Adrenal gland (tissue), 5 donors: ENCODE measurements at regions not wholly inside any gene's neighbourhood (a gene's known extent, or its start where the extent isn't known, plus 50 kb on each side); places are given as distances from the start of the nearest gene placed in this dataset.

ENCODE experiments used
- CTCF ChIP-seq, 6 experiments: fragments of 450-650 bp in 4 of 6; fragments of 200-600 bp in 2 of 6; sonication (generic) in 1 of 6; IDR thresholded peaks; 1 replicate in 5 of 6; 2 replicates in 1 of 6; pipeline versions ENCODE4 v1.5.1 to v1.8.0; 2016 to 2021; ENCODE audit warnings: antibody characterized with exemption in 6 of 6, mild to moderate bottlenecking in 2 of 6, moderate library complexity in 1 of 6
- POLR2A ChIP-seq, 2 donors: fragments of 450-650 bp; IDR thresholded peaks; one replicate each; pipeline ENCODE4 v1.6.1; 2017; ENCODE audit warnings: antibody characterized with exemption in 2 of 2, mild to moderate bottlenecking in 2 of 2, moderate library complexity in 1 of 2
- donor health status: DM: no; HTN: no; CAD: no.

GRCh38 chr3:99342383-99342782 is 296.0 kb upstream of the COL8A1 start:
- no peak for TF ChIP-seq POLR2A (IDR thresholded peaks at IDR 0.05)
- no peak for TF ChIP-seq CTCF (IDR thresholded peaks at IDR 0.05)
